Fibroblast of lung (primary cell): ENCODE measurements at regions not wholly inside any gene's neighbourhood (a gene's known extent, or its start where the extent isn't known, plus 50 kb on each side); places are given as distances from the start of the nearest gene placed in this dataset.

ENCODE experiments used
- DNase-seq, 2 donors: peaks; one replicate each; pipeline versions ENCODE4 v3.0.0 to v3.0.0-alpha.2; 2010; ENCODE audit warnings: low read depth in 2 of 2
- H2AFZ ChIP-seq: 2 replicates; pipeline ENCODE4 v1.5.1; 2012; ENCODE audit warnings: low read length, control low read depth, inconsistent platforms
- H3K27ac ChIP-seq: 2 replicates; pipeline ENCODE4 v1.5.1; 2011; ENCODE audit warnings: low read length, control low read depth; ENCODE audit not compliant: insufficient read depth
- H3K27me3 ChIP-seq: 2 replicates; pipeline ENCODE4 v1.5.1; 2011; ENCODE audit warnings: mild to moderate bottlenecking, low read length; ENCODE audit not compliant: control insufficient read depth, insufficient read depth
- H3K36me3 ChIP-seq: 2 replicates; pipeline ENCODE4 v1.5.1; 2011; ENCODE audit warnings: low read length; ENCODE audit not compliant: control insufficient read depth, insufficient read depth
- H3K4me1 ChIP-seq: 2 replicates; pipeline ENCODE4 v1.5.1; 2011; ENCODE audit warnings: low read length; ENCODE audit not compliant: control insufficient read depth, insufficient read depth; ENCODE audit errors: extremely low read depth
- H3K4me2 ChIP-seq: 2 replicates; pipeline ENCODE4 v1.5.1; 2011; ENCODE audit warnings: low read length, control low read depth; ENCODE audit not compliant: insufficient read depth; ENCODE audit errors: extremely low read depth
- H3K4me3 ChIP-seq, 4 experiments: fragments of 200-600 bp in 1 of 4; sonication (generic) in 1 of 4; replicated peaks in 1 of 4; 2 replicates each; pipeline ENCODE4 v1.5.1; 2011 to 2016; ENCODE audit warnings: low read length in 4 of 4, low read depth in 3 of 4, mild to moderate bottlenecking in 3 of 4, control low read depth in 2 of 4, inconsistent platforms in 1 of 4, mixed read lengths in 1 of 4; ENCODE audit not compliant: insufficient read depth in 1 of 4; ENCODE audit errors: control extremely low read depth in 1 of 4
- H3K79me2 ChIP-seq: 2 replicates; pipeline ENCODE4 v1.5.1; 2012; ENCODE audit warnings: mild to moderate bottlenecking, low read length, inconsistent platforms; ENCODE audit not compliant: control insufficient read depth, insufficient read depth
- H3K9ac ChIP-seq: 2 replicates; pipeline ENCODE4 v1.5.1; 2011; ENCODE audit warnings: mild to moderate bottlenecking, low read length, control low read depth; ENCODE audit not compliant: insufficient read depth
- H3K9me3 ChIP-seq: 2 replicates; pipeline ENCODE4 v1.5.1; 2012; ENCODE audit warnings: low read depth, low read length; ENCODE audit not compliant: control insufficient read depth, insufficient read depth
- H4K20me1 ChIP-seq: 2 replicates; pipeline ENCODE4 v1.5.1; 2011; ENCODE audit warnings: low read length; ENCODE audit not compliant: control insufficient read depth, insufficient read depth; ENCODE audit errors: extremely low read depth
- EZH2 ChIP-seq: IDR thresholded peaks from 2 replicates; pipeline ENCODE4 v1.5.1; 2012; ENCODE audit warnings: low read length, control low read depth, mild to moderate bottlenecking; ENCODE audit errors: missing control alignments
- TF ChIP-seq, protein P1 (sequence below), 2 donors: IDR thresholded peaks in 1 of 2; conservative IDR thresholded peaks in 1 of 2; 1 replicate in 1 of 2; 2 replicates in 1 of 2; pipeline ENCODE4 v1.5.1; 2011 to 2012; ENCODE audit warnings: low read length in 2 of 2, control low read depth in 1 of 2, inconsistent platforms in 1 of 2, low read depth in 1 of 2, mild to moderate bottlenecking in 1 of 2

- H3K27ac ChIP-seq = no peak overlapping the region
Measured at GRCh38 chr12:77766224-77766623, 64.5 kb upstream of the NAV3 start.

DNA sequence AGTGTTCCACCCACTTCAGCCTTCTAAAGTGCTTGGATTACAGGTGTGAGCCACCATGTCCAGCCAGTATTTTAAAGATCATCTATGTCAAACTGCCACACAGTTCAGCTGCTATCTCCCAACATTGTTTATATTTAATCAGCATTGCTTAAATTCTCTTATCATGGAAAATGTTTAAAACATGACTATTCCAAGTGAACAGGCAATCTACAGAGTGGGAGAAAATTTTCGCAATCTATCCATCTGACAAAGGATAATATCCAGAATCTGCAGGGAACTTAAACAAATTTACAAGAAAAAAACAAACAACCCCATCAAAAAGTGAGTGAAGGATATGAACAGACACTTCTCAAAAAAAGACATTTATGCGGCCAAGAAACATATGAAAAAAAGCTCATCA, 69.4 kb upstream of the NAV3 start:
- H3K36me3 ChIP-seq = no peaks in the 10 kb centered on the region
- no peak overlapping the region for H3K27ac ChIP-seq
- DNase-seq = no peak
- no peak overlapping the region for H2AFZ ChIP-seq
- no peak for TF ChIP-seq EZH2
- TF ChIP-seq, protein P1, sequence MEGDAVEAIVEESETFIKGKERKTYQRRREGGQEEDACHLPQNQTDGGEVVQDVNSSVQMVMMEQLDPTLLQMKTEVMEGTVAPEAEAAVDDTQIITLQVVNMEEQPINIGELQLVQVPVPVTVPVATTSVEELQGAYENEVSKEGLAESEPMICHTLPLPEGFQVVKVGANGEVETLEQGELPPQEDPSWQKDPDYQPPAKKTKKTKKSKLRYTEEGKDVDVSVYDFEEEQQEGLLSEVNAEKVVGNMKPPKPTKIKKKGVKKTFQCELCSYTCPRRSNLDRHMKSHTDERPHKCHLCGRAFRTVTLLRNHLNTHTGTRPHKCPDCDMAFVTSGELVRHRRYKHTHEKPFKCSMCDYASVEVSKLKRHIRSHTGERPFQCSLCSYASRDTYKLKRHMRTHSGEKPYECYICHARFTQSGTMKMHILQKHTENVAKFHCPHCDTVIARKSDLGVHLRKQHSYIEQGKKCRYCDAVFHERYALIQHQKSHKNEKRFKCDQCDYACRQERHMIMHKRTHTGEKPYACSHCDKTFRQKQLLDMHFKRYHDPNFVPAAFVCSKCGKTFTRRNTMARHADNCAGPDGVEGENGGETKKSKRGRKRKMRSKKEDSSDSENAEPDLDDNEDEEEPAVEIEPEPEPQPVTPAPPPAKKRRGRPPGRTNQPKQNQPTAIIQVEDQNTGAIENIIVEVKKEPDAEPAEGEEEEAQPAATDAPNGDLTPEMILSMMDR (conservative IDR thresholded peaks at IDR 0.05 in 1 of 2, IDR thresholded peaks at IDR 0.05 in 1 of 2; ENCODE audit: low read depth in 1 of 2, low read length in 2 of 2) = no peak
- no peaks in the 10 kb centered on the region for H3K9me3 ChIP-seq
- no peaks in the 10 kb centered on the region for H3K27me3 ChIP-seq
- no peak overlapping the region for H3K9ac ChIP-seq
- H3K79me2 ChIP-seq = no peaks in the 10 kb centered on the region
- H3K4me2 ChIP-seq = no peak overlapping the region
- H3K4me1 ChIP-seq = no peaks in the 10 kb centered on the region
- H3K4me3 ChIP-seq = no peak overlapping the region
- no peaks in the 10 kb centered on the region for H4K20me1 ChIP-seq

More at GRCh38 chr12:77766224-77766623, 64.5 kb upstream of the NAV3 start:
- Histone ChIP-seq H3K4me2 (no peak overlapping the region), H3K9me3 (no peaks in the 10 kb centered on the region), H3K36me3 (no peaks in the 10 kb centered on the region), H3K4me3 (no peak overlapping the region), H4K20me1 (no peaks in the 10 kb centered on the region), H3K27me3 (no peaks in the 10 kb centered on the region), H3K9ac (no peak overlapping the region), H3K79me2 (no peaks in the 10 kb centered on the region), H3K4me1 (no peaks in the 10 kb centered on the region), H2AFZ (no peak overlapping the region)
- TF ChIP-seq, protein P1 (conservative IDR thresholded peaks at IDR 0.05 in 1 of 2, IDR thresholded peaks at IDR 0.05 in 1 of 2; ENCODE audit: low read depth in 1 of 2, low read length in 2 of 2) = no peak
- TF ChIP-seq EZH2 = no peak
- DNase-seq = peak in 1 of 2 donors; percentile 4

DNA sequence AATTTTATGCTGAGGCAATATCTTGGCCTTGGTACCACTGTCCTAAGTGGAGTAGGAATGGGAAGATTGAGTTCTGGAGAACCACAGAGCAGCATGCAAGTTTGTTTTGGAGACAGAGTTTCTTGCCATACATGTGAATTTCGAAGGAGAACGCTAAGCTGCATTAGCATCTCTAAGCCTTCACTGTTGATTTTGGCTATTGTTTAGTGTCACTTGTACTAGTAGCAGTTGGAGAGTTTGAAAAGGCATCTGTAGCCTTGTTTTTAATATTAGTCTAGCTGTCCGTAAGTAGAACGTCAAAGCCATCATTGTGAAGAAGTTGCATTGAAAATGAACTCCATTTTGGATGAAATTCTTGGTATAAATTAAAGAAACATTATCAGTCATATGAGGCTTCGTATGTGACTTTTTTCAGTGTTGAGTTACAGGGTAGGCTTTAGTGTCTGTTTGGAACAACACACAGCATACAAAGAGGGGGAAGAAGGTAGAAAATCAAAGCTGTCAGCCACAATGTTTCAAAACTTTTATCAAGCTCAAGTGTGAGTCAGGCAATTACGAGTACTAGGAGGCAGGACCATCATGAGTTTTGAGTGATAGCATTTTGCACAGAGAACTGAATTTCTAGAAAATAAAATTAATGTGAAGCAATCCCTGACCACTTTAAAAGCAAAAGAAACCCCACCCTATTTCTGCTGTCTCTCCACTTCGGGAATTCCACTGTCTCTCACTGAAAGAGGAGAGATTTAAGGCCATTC, 70.2 kb upstream of the NAV3 start:
- H3K4me2 ChIP-seq = no peak overlapping the region
- no peaks in the 10 kb centered on the region for H3K27me3 ChIP-seq
- TF ChIP-seq EZH2 = no peak
- TF ChIP-seq, protein P1 (conservative IDR thresholded peaks at IDR 0.05 in 1 of 2, IDR thresholded peaks at IDR 0.05 in 1 of 2; ENCODE audit: low read depth in 1 of 2, low read length in 2 of 2) = no peak
- H3K27ac ChIP-seq = no peak overlapping the region
- no peaks in the 10 kb centered on the region for H3K79me2 ChIP-seq
- no peaks in the 10 kb centered on the region for H3K4me1 ChIP-seq
- no peak overlapping the region for H3K4me3 ChIP-seq
- no peak for DNase-seq
- no peaks in the 10 kb centered on the region for H4K20me1 ChIP-seq
- no peak overlapping the region for H2AFZ ChIP-seq
- H3K36me3 ChIP-seq = no peaks in the 10 kb centered on the region
- H3K9ac ChIP-seq = no peak overlapping the region
- no peaks in the 10 kb centered on the region for H3K9me3 ChIP-seq
